NT2/D1 (cell line): ENCODE measurements at regions not wholly inside any gene's neighbourhood (a gene's known extent, or its start where the extent isn't known, plus 50 kb on each side); places are given as distances from the start of the nearest gene placed in this dataset.

Experiments used
- DNase-seq: peaks from one replicate; pipeline ENCODE4 v3.0.0-alpha.2; 2011; ENCODE audit warnings: low read depth, low spot score
- H3K27me3 ChIP-seq: 2 replicates; pipeline ENCODE4 v1.6.0; 2011; ENCODE audit warnings: mild to moderate bottlenecking; ENCODE audit not compliant: insufficient read length, insufficient read depth
- H3K36me3 ChIP-seq: 2 replicates; pipeline ENCODE4 v1.6.1; 2011; ENCODE audit warnings: mild to moderate bottlenecking, low read length, mixed read lengths; ENCODE audit not compliant: insufficient read depth, insufficient read length
- H3K4me1 ChIP-seq: 2 replicates; pipeline ENCODE4 v1.5.1; 2011; ENCODE audit not compliant: insufficient read depth, insufficient read length
- H3K4me3 ChIP-seq: 2 replicates; pipeline ENCODE4 v1.5.1; 2011; ENCODE audit warnings: low read depth; ENCODE audit not compliant: insufficient read length
- H3K9ac ChIP-seq: 2 replicates; pipeline ENCODE4 v1.6.0; 2011; ENCODE audit warnings: low read depth; ENCODE audit not compliant: insufficient read length
- H3K9me3 ChIP-seq: 2 replicates; pipeline ENCODE4 v1.5.1; 2011; ENCODE audit warnings: mild to moderate bottlenecking, low read length; ENCODE audit not compliant: insufficient read depth
- SUZ12 ChIP-seq: IDR thresholded peaks from 2 replicates; pipeline ENCODE4 v1.6.1; 2011; ENCODE audit not compliant: insufficient read length, insufficient read depth; ENCODE audit errors: extremely low read depth
- YY1 ChIP-seq: IDR thresholded peaks from 2 replicates; pipeline ENCODE4 v1.6.1; 2011; ENCODE audit not compliant: insufficient read length, insufficient read depth
- ZNF274 ChIP-seq: IDR thresholded peaks from 2 replicates; pipeline ENCODE4 v1.6.1; 2011; ENCODE audit warnings: mild to moderate bottlenecking, low read depth, low read length

GRCh38 chr5:39800042-39800601 is 375.3 kb upstream of the DAB2 start:
- no peak for DNase-seq
- Histone ChIP-seq H3K9me3 (no peaks in the 10 kb centered on the region), H3K36me3 (no peaks in the 10 kb centered on the region), H3K27me3 (no peaks in the 10 kb centered on the region), H3K4me1 (no peaks in the 10 kb centered on the region), H3K4me3 (no peak overlapping the region), H3K9ac (no peak overlapping the region)
- TF ChIP-seq ZNF274 (no peak), SUZ12 (no peak), YY1 (no peak)

DNA sequence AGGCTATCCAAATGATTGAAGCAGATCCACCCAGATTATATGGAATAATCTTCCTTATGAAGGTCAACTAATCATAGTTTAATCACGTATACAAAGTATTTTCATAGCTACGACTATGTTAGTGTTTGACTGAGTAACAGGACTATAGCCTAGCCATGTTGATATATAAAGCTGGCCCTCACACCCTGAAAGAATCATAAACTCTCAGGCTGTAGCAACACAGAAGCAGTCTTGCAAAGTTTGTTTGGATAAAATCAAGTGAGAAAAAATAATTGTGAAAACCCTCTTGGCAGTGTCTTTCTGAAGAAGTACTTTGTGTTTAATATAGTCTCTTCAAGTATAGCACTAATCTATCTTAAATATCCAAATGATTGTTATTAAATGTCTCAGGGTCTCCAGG is 374.5 kb upstream of the DAB2 start:
- H3K27me3 ChIP-seq: no peaks in the 10 kb centered on the region
- H3K4me3 ChIP-seq: no peak overlapping the region
- TF ChIP-seq YY1 (no peak), SUZ12 (no peak), ZNF274 (no peak)
- no peaks in the 10 kb centered on the region for H3K36me3 ChIP-seq
- no peak overlapping the region for H3K9ac ChIP-seq
- H3K9me3 ChIP-seq: no peaks in the 10 kb centered on the region
- no peaks in the 10 kb centered on the region for H3K4me1 ChIP-seq
- no peak for DNase-seq

DNA sequence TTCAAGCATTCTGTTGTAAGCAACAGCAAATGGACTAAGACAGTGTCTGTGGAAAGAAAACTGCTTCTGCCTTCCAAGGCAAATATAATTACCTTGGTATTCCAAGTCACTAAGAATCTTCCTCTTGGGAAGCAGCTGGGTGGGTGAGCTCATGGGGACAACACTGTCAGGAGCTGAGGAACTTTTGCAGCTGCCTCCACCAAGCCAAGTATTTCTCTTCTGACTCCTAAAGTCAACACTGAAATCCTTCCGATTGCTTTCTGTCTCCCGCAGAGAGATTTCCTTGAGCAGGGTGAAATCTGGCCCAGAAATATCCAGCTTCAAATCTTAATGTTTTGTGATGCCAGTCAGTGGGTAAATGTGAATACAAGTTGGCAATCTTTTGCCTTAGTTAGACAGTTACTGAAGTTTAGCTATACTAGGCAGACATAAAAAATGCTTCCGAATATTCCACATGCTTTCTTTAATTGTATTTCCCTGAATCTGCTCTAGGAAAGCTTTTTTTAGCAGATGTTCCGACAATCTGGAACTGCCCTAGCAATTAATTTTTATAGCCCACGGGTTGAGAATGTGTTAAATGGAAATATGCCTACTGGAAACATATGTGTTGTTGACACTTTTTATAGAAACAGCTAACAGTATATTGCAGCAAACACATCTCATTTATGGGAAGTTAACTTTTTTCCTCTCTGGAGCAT is 369.9 kb upstream of the DAB2 start:
- Histone ChIP-seq H3K9ac (no peak overlapping the region), H3K4me3 (no peak overlapping the region)

DNA sequence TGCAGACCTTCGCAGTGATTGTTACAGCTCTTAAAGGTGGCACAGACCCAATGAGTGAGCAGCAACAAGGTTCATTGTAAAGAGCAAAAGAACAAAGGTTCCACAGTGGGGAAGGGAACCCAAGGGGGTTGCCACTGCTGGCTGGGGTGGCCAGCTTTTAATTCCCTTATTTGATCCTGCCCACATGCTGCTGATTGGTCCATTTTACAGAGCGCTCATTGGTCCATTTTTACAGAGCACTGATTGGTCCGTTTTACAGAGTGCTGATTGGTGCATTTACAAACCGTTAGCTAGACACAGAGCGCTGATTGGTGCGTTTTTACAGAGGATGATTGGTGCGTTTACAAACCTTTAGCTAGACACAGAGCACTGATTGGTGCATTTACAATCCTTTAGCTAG is 360.6 kb upstream of the DAB2 start:
- TF ChIP-seq SUZ12 (no peak), YY1 (no peak), ZNF274 (no peak)
- DNase-seq: no peak
- no peaks in the 10 kb centered on the region for H3K36me3 ChIP-seq

More for the DNA sequence above, 369.9 kb upstream of the DAB2 start:
- Histone ChIP-seq H3K36me3 (no peaks in the 10 kb centered on the region), H3K4me1 (no peaks in the 10 kb centered on the region), H3K9me3 (no peaks in the 10 kb centered on the region), H3K27me3 (no peaks in the 10 kb centered on the region)
- no peak for TF ChIP-seq YY1
- TF ChIP-seq ZNF274: no peak
- TF ChIP-seq SUZ12: no peak
- DNase-seq: no peak

GRCh38 chr5:39783756-39784421 is 359.1 kb upstream of the DAB2 start:
- Histone ChIP-seq H3K4me1 (no peaks in the 10 kb centered on the region), H3K27me3 (no peaks in the 10 kb centered on the region), H3K4me3 (no peak overlapping the region), H3K36me3 (no peaks in the 10 kb centered on the region), H3K9me3 (peaks cover 23% of the 10 kb centered on the region), H3K9ac (no peak overlapping the region)
- DNase-seq: no peak
- TF ChIP-seq YY1: no peak
- no peak for TF ChIP-seq ZNF274
- TF ChIP-seq SUZ12: no peak

More for the DNA sequence above, 360.6 kb upstream of the DAB2 start:
- H3K9ac ChIP-seq: no peak overlapping the region
- H3K27me3 ChIP-seq: no peaks in the 10 kb centered on the region
- H3K4me1 ChIP-seq: no peaks in the 10 kb centered on the region
- H3K9me3 ChIP-seq: peaks cover 23% of the 10 kb centered on the region
- H3K4me3 ChIP-seq: no peak overlapping the region

GRCh38 chr5:39780347-39780746 is 355.6 kb upstream of the DAB2 start:
- peak; percentile 8 for DNase-seq

DNA sequence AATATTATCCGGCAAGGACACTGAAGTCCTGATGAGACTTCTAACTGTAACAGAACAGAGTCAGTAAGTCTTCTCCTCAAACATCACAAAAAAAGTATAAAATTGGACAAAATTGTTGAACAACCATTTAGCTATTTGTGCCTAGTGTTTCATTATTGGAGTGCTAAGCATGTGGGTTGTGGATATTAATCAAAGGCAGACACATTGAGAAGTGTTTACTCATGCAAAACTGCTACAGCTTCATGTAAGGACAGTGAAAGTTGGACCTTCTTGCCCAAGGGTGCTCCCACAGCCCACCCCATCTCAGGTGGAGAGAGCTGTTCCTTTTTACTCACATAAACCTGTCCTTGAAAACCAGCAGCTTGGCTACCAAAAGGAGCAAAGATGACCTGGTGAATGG is 355.1 kb upstream of the DAB2 start:
- no peak for TF ChIP-seq SUZ12
- TF ChIP-seq YY1: no peak

More at GRCh38 chr5:39780347-39780746, 355.6 kb upstream of the DAB2 start:
- no peak for TF ChIP-seq ZNF274
- Histone ChIP-seq H3K9ac (no peak overlapping the region), H3K27me3 (no peaks in the 10 kb centered on the region), H3K4me1 (no peaks in the 10 kb centered on the region), H3K4me3 (no peak overlapping the region), H3K9me3 (peaks cover 5% of the 10 kb centered on the region), H3K36me3 (no peaks in the 10 kb centered on the region)

More for the DNA sequence above, 355.1 kb upstream of the DAB2 start:
- Histone ChIP-seq H3K9ac (no peak overlapping the region), H3K4me1 (no peaks in the 10 kb centered on the region), H3K27me3 (no peaks in the 10 kb centered on the region), H3K36me3 (no peaks in the 10 kb centered on the region), H3K9me3 (0 out of 2 replicates have a peak, but pooled peaks cover under 1% of the 10 kb centered on the region), H3K4me3 (no peak overlapping the region)
- no peak for DNase-seq
